ENCODE measurements at regions not wholly inside any gene's neighbourhood (a gene's known extent, or its start where the extent isn't known, plus 50 kb on each side); places are given as distances from the start of the nearest gene placed in this dataset.

- no peak for DNase-seq
Measured at GRCh38 chr17:65442691-65443090, 118.8 kb downstream of the AXIN2 start.

GRCh38 chr17:65442250-65442649 is 119.2 kb downstream of the AXIN2 start:
- DNase-seq, result no peak

GRCh38 chr17:65441053-65441605 is 120.3 kb downstream of the AXIN2 start:
- DNase-seq, result no peak

- DNase-seq, result no peak
Measured at GRCh38 chr17:65438708-65439294, 122.6 kb downstream of the AXIN2 start.

GRCh38 chr17:65438173-65438572 is 123.3 kb downstream of the AXIN2 start:
- no peak for DNase-seq

GRCh38 chr17:65436871-65437270 is 124.6 kb downstream of the AXIN2 start:
- no peak for DNase-seq

GRCh38 chr17:65434878-65435277 is 126.6 kb downstream of the AXIN2 start:
- no peak for DNase-seq

GRCh38 chr17:65434251-65434650 is 127.2 kb downstream of the AXIN2 start:
- DNase-seq, result no peak

GRCh38 chr17:65433592-65433991 is 127.9 kb downstream of the AXIN2 start:
- no peak for DNase-seq

- DNase-seq, result no peak
Measured at GRCh38 chr17:65433157-65433556, 128.3 kb downstream of the AXIN2 start.

- no peak for DNase-seq
Measured at GRCh38 chr17:65431116-65431515, 130.3 kb downstream of the AXIN2 start.

GRCh38 chr17:65430209-65430833 is 131.1 kb downstream of the AXIN2 start:
- DNase-seq, result no peak

- DNase-seq, result no peak
Measured at GRCh38 chr17:65423346-65424140, 137.9 kb downstream of the AXIN2 start.

- DNase-seq, result no peak
Measured at GRCh38 chr17:65418622-65419021, 142.8 kb downstream of the AXIN2 start.

- no peak for DNase-seq
Measured at GRCh38 chr17:65417406-65418221, 143.8 kb downstream of the AXIN2 start.

- no peak for DNase-seq
Measured at GRCh38 chr17:65415991-65416390, 145.5 kb downstream of the AXIN2 start.

GRCh38 chr17:65413390-65413789 is 148.1 kb downstream of the AXIN2 start:
- DNase-seq, result no peak

GRCh38 chr17:65409381-65409780 is 152.1 kb downstream of the AXIN2 start:
- DNase-seq, result no peak

GRCh38 chr17:65408050-65408449 is 153.4 kb downstream of the AXIN2 start:
- no peak for DNase-seq

GRCh38 chr17:65407017-65407416 is 154.4 kb downstream of the AXIN2 start:
- DNase-seq, result no peak

GRCh38 chr17:65406552-65406951 is 154.9 kb downstream of the AXIN2 start:
- no peak for DNase-seq

GRCh38 chr17:65405563-65405962 is 155.9 kb downstream of the AXIN2 start:
- no peak for DNase-seq

GRCh38 chr17:65404761-65405160 is 156.7 kb downstream of the AXIN2 start:
- no peak for DNase-seq

All from SW 1271 (cell line).